Skeletal muscle cell (primary cell): ENCODE measurements at regions not wholly inside any gene's neighbourhood (a gene's known extent, or its start where the extent isn't known, plus 50 kb on each side); places are given as distances from the start of the nearest gene placed in this dataset.

ENCODE experiments used
- DNase-seq: peaks from one replicate; pipeline ENCODE4 v3.0.0-alpha.2; 2010; ENCODE audit warnings: low read depth
- H3K4me3 ChIP-seq: 2 replicates; pipeline ENCODE4 v1.5.1; 2011; ENCODE audit warnings: low read depth, mild to moderate bottlenecking, control low read depth, low read length, moderate library complexity

GRCh38 chr5:145178641-145179523 lies 656.3 kb downstream of the PRELID2 start:
- no peak for DNase-seq
- H3K4me3 ChIP-seq, result no peak overlapping the region

- H3K4me3 ChIP-seq, result no peak overlapping the region
- DNase-seq, result no peak
Measured at GRCh38 chr5:145176041-145176440, 659.1 kb downstream of the PRELID2 start.

- H3K4me3 ChIP-seq, result no peak overlapping the region
- DNase-seq, result no peak
Measured at GRCh38 chr5:145166110-145166509, 669.0 kb downstream of the PRELID2 start.

- DNase-seq, result no peak
- no peak overlapping the region for H3K4me3 ChIP-seq
Measured at GRCh38 chr5:145163876-145164275, 671.3 kb downstream of the PRELID2 start.

DNA sequence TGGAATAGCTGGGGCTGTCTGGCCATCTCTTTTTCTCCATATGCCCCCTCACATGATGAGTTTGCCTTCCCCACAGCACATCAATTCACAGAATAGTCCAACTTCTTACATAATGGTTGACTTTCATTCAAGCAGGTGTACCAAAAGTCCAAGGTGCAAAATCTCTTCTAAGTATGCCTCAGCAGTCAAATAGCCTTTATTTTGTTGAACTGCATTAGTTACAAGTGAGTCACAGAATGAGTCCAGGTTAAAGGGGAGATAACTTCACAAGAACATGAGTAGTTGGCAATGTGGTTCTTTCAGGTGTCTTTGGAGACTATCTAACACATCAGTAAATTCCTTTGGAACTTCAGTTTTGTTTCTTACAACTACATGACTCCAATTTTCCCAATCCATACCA lies 672.5 kb downstream of the PRELID2 start:
- no peak overlapping the region for H3K4me3 ChIP-seq
- DNase-seq, result no peak

DNA sequence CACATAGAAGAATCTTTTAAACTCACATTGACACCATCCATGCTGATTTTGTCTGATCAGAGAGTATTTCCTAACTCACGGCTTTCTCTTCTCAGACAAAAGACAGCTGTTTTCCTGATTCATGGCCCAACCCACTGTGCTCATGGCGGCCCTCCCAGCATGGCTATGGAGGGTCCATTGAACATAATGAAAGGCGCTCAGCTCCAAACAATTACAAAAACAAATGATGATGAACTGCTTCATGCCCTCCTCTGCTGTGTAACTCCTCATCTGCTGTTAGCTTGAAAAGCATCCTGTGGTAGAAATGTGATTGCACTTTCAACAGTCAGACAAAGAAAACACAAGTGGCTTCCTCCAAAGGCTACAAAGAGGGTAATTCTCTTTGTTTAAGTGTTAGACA lies 673.8 kb downstream of the PRELID2 start:
- no peak overlapping the region for H3K4me3 ChIP-seq
- DNase-seq, result no peak

- DNase-seq, result no peak
- H3K4me3 ChIP-seq, result no peak overlapping the region
Measured at GRCh38 chr5:145160679-145161078, 674.5 kb downstream of the PRELID2 start.

DNA sequence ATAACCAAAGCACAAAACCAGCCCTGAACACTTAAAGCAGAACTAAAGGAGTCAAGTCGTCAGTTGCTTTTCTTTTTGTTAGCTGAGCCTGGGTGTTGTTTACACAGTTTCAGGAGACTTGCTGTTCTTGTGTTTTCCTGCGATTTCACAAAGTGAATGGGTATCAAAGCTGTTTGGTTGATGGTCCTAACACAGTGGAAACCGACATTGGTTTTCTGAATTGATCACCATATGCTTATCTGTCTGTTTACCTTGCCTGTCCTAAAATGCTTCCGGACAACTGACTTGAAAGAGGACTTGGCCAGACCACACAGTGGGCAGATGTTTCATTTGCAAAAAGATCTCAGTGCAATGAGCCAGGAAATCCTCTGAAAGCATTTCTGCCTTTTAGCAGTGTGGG lies 676.4 kb downstream of the PRELID2 start:
- no peak for DNase-seq
- no peak overlapping the region for H3K4me3 ChIP-seq

- no peak overlapping the region for H3K4me3 ChIP-seq
- DNase-seq, result no peak
Measured at GRCh38 chr5:145157841-145158240, 677.3 kb downstream of the PRELID2 start.

DNA sequence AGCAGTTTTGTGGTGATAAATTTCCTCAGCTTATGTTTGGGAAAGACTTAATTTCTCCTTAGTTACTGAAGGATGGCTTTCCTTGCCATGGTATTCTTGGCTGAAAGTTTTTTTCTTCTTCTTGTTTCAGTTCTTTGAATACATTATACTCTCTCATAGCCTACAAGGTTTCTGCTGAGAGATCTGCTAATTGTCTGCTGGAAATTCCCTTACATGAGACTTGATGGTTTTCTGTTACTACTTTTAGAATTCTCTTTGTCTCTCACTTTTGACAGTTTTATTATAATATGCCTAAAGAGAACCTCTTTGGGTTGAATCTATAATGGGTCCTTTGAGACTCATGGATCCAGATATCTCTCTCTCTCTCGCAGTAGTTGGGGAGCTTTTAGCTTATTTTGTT lies 693.6 kb downstream of the PRELID2 start:
- DNase-seq, result no peak
- H3K4me3 ChIP-seq, result no peak overlapping the region

GRCh38 chr5:145130996-145131395 lies 704.1 kb downstream of the PRELID2 start:
- H3K4me3 ChIP-seq, result no peak overlapping the region
- DNase-seq, result no peak

GRCh38 chr5:145129797-145130196 lies 705.3 kb downstream of the PRELID2 start:
- no peak for DNase-seq
- no peak overlapping the region for H3K4me3 ChIP-seq

DNA sequence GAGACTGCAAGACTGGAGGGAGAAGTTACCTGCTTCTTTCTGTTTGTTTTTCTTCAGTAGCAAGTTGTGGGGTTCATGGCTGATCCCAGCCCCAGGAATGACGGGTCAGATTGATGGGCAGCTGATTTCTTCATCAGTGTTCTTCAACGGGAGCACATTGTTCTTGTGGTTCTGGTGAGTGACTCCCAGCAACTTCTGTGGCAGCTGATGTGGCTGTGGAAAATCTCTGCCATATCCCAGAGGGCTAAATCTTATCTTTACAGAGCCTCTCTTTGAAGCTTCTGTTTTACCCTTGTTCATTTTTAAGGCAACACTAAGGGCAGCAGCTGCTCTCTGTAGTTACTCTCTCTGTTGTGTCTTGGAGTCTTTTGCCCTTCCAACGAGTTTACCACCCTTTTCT lies 710.3 kb downstream of the PRELID2 start:
- DNase-seq, result no peak
- no peak overlapping the region for H3K4me3 ChIP-seq

- no peak for DNase-seq
- no peak overlapping the region for H3K4me3 ChIP-seq
Measured at GRCh38 chr5:145118611-145119010, 716.5 kb downstream of the PRELID2 start.

GRCh38 chr5:145118127-145118526 lies 717.0 kb downstream of the PRELID2 start:
- no peak for DNase-seq
- no peak overlapping the region for H3K4me3 ChIP-seq

- H3K4me3 ChIP-seq, result no peak overlapping the region
- DNase-seq, result no peak
Measured at GRCh38 chr5:145117285-145117684, 717.9 kb downstream of the PRELID2 start.

GRCh38 chr5:145111420-145111819 lies 723.7 kb downstream of the PRELID2 start:
- H3K4me3 ChIP-seq, result no peak overlapping the region

GRCh38 chr5:145110834-145111233 lies 724.3 kb downstream of the PRELID2 start:
- no peak for DNase-seq
- no peak overlapping the region for H3K4me3 ChIP-seq

More at GRCh38 chr5:145111420-145111819, 723.7 kb downstream of the PRELID2 start:
- DNase-seq, result no peak

- no peak overlapping the region for H3K4me3 ChIP-seq
- DNase-seq, result no peak
Measured at GRCh38 chr5:145110181-145110580, 725.0 kb downstream of the PRELID2 start.

- no peak for DNase-seq
- no peak overlapping the region for H3K4me3 ChIP-seq
Measured at GRCh38 chr5:145105384-145105783, 729.8 kb downstream of the PRELID2 start.

DNA sequence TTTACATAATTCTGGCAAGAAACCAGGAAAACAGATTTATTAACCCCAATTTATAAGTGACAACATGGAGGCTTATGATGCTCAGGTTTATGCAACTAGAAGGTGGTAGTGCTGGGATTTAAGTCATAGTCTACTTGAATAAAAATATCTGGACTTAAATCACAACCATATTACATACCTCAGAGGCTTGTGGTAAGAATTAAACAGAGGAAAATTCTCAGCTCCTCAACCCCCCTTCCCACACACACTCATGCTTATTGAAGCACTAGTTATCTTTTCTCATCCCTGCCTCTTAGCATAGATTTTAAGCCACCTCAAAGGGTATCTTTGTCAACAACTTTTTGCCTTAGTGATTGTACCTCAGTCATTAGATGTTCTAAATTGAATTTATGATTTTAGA lies 731.0 kb downstream of the PRELID2 start:
- H3K4me3 ChIP-seq, result no peak overlapping the region
- DNase-seq, result no peak
